ENCODE measurements at regions not wholly inside any gene's neighbourhood (a gene's known extent, or its start where the extent isn't known, plus 50 kb on each side); places are given as distances from the start of the nearest gene placed in this dataset.

GRCh38 chr21:35127851-35128250 lies 78.7 kb upstream of the RUNX1 start:
- TF ChIP-seq CTCF (IDR thresholded peaks at IDR 0.05) = no peak
- TF ChIP-seq POLR2A (IDR thresholded peaks at IDR 0.05) = no peak
